CD4-positive, alpha-beta T cell treated with Interferon gamma for 1 hour (primary cell): ENCODE measurements at regions not wholly inside any gene's neighbourhood (a gene's known extent, or its start where the extent isn't known, plus 50 kb on each side); places are given as distances from the start of the nearest gene placed in this dataset.

ENCODE experiments used
- DNase-seq: peaks from one replicate; pipeline ENCODE4 v3.0.0-alpha.2; 2020

DNA sequence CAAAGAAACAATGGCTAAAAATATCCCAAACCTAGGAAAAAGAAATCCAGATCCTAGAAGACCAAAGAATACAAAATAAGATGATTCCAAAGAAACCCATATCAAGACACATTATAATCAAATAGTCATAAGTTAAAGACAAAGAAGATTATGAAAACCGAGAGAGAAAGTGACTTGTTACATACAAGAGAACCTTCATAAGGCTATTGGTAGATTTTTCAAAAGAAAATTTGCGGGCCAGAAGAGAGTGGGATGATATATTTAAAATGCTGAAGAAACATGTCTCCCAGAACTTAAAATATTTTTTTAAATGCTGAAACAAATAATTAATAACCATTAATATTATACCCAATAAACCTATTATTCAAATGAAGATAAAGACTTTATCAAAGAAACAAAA, 687.3 kb downstream of the TLE4 start:
- DNase-seq = no peak

DNA sequence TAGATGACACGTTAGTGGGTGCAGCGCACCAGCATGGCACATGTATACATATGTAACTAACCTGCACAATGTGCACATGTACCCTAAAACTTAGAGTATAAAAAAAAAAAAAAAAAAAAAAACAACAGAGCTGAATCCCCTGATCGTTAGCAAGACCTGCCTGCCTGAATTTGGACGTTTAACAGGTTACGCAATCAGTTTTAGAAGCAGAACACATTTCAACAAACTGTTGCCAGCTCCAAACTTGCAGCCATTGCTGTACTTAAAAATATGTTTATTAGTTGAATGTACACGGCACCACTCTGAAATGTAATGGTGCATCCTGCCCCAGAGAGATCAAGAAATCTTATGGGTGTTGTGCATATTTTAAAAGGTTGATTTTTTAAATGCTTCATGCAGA, 680.0 kb downstream of the TLE4 start:
- no peak for DNase-seq

DNA sequence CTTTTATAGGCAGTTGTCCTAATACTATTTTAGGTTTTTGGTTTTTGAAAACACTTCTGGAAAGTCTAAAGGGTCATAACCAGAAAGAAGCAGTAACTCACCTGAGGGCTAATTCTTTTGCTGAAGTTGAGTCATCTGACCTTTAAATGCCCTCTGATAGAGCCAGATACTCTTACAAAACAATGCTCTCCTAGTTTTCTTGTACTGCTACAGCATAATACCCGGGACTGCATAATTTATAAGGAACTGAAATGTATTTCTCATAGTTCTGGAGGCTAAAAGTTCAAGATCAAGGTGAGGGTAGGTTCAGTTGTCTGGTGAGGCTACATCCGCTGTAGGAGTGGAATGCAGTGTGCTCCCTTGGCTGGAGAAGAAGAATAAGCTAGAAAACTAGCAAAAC, 670.3 kb downstream of the TLE4 start:
- DNase-seq = no peak

DNA sequence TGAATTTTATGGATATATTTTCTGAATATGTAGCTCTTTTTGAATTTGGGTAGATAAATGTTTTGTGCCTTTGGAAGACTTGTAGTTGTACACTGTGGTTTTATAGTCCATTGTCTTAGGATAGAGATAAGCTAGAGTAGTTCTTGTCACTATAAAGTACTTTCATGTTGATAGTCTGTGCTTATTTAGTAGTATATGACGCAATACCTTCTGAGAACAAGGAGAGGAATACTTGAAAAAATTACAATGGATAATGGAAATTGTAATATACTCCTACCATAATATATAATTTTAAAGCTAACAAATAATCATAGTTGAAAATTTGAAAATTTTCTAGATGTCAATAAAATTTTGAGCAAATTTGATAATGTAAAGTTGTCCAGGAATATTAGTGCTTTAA, 664.0 kb downstream of the TLE4 start:
- no peak for DNase-seq

DNA sequence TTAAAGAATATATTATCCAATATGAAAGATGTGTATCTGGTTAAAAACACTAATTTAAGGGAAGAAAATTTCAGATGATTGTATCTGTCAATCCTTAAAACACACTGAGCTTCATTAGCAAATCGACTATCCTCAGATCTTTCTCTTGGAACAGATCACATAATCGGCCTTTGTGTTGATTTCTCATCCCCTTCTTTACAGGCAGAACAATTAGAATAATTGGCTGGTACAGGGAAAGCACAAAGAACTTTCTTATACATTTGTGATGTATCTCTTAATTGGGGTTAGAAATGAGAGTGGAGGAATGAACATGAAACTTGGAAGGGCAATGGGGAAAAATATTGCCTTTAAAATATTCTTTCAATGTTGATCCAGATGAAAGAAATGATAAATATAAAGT, 662.1 kb downstream of the TLE4 start:
- no peak for DNase-seq

DNA sequence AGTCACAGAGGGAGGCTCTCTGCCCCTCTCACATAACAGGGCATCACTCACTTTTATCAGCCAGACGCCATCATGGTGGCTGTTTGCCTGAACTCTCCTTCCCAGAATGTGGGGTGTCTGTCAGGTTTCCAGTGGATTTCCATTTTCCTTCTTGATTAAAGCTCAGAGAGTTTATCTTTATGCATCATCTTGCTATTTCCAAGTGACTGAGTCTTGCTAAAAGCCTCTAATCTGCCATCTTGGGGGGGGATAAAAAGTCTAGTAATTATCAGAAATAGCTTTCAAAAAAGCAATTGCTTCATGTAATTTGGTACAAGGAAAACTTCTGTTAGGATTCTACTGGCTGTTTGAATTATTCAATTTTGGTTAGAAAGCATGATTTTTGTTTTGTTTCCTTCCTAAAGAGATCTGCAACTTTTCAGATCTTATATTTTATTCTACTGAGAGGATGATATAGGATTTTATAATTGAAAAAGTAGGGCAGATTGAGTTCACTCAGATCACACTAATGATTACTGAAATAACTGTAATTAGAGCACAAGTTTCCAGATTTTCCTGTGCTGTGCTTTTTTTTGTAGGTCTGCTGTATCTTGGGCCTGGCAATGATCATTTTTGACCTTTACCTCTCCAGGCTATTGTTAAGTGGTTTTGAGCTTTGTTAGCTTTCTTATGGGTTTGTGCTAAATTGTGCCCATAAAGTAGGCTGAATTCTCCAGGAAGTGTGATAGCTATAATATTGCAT, 661.5 kb downstream of the TLE4 start:
- DNase-seq = no peak

DNA sequence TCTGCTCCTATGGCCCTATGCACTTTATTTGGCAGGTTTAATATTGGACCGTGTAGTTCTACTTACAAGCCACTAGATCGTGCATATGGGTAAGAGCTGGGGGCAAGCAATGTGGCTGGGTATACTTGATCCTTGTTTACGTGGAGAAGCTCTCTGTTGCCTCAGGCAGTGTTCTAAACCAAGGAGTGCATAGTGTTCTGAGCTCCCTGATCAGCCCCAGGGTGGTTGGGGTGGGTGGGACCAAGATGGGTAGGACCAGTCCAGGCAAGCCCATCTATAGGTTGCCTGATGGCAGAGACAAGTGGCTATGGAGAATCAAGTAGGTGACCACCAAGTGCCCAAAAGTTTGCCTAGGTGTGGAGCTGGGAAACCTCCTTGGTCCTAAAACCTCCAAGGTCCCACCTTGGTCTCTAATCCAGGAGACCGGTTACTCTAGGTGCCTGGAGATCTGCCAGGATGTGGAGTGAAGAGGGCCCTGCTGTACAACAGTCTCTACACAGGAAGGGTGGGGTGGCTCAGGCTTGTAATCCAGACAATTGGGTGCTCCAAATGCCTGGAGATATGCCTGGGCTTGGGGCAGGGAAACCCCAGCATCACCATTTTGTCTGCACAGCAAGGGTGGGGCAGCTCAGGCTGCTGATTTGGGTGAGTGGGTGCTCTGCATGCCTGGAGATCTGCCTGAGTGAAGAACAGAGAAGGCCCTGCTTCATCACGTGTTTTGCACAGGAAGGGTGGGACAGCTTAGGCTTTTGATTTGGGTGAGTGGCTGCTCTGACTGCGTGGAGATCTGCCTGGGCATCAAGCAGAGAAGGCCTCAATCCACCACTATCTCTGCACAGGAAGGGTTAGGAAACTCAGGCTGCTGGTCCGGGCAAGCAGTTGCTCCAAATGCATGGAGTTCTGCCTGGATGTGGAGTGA, 659.8 kb downstream of the TLE4 start:
- DNase-seq = peak; percentile 17

DNA sequence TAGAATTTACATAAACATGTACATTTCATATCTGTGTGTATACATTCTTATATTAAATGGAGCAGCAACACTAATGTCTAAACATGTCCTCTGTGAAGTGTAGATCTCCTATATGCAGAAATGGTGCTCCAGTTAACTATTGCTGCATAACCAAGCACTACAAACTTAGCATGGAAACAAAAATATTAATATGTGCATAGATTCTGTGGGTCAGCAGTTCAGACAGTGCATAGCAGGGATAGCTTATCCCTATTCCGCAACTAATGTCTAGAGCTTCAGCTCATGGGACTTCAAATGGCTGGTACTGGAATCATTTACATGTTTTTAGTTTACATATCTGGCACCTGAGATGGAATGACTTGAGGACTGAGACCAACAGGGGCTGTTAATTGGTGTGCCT, 652.1 kb downstream of the TLE4 start:
- no peak for DNase-seq

DNA sequence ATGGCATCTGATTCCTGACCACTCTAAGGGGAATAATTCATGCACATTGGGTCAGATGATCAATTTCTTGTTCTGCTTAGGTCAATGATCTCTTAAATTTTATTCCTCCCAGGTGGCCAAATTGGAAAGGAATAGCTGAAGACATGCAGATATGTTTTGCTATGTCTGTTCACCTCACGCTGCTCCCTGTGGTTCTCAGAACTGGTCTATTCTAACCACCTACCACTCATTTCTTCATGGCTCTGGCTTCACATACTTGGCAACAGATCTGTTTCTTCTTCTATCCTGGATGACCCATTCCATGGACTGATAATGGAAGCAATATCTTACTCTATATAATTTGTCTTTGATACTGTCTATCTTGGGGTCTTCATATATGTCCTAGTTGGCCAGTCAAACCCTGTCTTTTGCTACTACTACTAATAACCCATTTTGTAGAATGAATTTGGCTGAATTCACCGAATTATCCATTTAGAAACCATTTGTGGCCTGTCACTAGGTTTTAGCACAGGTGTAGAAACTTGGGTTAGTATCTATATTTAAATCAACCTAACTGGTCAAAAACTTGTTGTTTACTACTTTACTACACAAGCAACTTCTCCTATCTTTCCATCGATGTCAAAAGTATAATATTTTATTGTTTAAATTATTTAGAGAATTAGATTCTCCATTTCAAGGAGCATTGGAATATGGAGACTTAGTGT, 650.9 kb downstream of the TLE4 start:
- DNase-seq = no peak

DNA sequence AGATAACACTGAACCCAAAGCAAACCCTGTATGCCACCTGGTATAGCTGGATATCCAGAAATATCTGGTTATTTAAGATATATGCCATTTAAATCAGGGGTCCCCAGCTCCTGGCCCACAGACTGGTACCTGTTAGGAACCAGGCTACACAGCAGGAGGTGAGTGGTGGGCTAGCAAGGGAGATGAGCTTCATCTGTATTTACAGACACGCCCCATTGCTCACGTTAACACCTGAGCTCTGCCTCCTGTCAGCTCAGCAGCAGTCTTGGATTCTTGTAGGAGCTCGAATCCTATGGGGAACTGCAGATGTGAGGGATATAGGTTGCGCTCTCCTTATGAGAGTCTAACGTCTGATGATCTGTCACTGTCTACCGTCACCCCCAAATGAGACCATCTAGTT, 646.6 kb downstream of the TLE4 start:
- DNase-seq = no peak

DNA sequence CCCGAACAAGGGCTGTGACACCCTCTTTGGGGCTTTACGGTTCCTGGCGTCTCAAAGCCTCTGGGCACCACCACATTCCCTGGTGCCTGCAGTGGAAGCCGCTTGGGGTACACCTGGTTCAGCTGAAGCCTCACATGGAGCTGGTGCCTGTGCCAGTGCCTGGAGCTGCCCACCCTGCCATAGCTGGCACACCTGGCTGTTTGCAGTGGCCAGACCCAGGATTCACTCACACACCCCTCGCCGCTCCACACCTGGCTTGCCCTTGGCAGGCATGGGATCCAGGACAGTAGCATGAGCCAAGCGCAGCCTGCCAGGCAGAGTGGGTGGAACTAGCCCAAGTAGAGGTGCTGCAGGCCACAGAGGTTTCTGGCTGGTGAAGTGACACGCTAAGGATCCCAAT, 641.8 kb downstream of the TLE4 start:
- DNase-seq = no peak

DNA sequence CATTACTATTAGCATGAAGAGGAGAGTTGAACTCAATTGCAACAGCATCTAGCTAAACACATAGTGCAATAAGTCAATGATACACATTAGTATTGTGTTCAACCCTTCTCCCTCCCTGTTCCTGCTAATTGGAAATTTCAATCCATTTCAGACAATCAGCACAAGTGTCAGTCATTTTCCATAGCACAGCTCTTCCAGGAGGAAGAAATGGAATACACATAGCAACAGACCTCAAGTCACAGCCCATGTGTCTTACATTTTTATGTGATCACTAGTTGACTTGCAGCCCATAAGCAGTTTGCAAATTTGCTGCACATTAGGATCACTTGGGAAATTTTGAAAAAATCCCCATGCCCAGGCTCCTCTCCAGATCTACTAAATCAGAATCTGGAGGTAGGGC, 636.9 kb downstream of the TLE4 start:
- DNase-seq = no peak

DNA sequence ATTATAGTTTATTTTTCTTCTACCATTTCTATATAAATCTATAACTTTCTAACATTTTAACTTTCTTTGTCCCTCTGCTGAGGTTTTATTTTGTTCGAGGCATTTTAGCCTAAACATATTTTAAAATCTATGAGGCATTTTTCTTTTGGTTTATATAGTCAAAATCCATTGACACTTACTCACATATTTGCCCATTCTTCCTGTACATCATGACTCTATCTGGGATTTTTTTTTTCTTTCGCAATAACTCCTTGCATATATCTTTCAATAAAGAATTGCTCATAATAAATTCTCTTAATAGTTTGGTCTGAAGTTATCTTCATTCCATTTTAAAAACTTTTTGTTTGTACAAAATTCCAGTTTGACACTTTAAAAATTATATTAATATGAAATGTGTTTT, 632.3 kb downstream of the TLE4 start:
- no peak for DNase-seq

DNA sequence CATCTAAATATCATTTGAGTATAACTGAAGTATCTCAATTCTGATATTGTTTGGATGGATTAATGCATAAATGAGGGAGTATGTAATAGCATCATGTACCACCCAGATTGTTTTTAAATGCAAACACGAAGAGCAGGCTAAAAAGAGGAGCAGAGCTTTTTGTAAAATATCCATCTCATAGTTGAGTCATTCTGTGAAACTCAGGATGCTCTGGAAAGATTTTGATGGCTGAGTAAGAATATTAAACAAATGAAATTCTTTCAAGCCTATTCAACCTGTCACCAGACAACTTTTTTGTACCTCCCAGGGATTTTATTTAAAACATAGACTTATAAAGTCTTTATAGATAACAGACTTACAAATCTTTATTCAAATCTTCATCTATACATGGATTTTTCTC, 625.9 kb downstream of the TLE4 start:
- DNase-seq = no peak

DNA sequence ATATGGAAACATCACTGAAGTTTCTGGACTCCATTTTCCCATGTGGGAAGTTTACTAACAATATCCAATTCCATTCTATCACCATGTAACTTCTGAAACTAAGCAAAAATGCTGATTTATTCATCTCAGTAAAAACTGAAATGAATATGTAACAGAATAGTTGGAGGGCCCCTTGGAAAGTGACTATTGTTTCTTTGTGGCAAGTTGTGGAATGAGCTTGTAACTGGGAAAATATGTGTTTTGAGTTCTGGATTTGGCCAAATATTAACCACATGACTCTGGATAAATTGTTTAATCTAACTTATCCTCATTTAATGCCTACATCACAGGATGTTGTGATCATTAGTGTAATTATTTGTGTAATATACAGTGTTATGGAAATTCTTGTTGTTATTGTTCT, 619.3 kb downstream of the TLE4 start:
- no peak for DNase-seq

DNA sequence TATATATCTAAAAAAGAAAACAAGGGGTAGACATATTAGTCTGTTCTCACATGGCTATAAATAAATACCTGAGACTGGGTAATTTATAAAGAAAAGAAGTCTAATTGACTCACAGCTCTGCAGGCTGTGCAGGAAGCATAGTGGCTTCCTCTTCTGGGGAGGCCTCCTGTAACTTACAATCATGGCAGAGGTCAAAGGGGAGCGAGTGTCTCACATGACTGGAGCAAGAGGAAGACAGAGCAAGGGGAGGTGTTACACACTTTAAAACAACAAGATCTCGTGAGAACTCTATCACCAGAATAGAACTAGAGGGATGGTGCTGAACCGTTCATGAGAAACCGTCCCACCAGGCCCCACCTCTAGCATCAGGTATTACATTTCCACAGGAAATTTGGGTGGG, 616.8 kb downstream of the TLE4 start:
- no peak for DNase-seq

DNA sequence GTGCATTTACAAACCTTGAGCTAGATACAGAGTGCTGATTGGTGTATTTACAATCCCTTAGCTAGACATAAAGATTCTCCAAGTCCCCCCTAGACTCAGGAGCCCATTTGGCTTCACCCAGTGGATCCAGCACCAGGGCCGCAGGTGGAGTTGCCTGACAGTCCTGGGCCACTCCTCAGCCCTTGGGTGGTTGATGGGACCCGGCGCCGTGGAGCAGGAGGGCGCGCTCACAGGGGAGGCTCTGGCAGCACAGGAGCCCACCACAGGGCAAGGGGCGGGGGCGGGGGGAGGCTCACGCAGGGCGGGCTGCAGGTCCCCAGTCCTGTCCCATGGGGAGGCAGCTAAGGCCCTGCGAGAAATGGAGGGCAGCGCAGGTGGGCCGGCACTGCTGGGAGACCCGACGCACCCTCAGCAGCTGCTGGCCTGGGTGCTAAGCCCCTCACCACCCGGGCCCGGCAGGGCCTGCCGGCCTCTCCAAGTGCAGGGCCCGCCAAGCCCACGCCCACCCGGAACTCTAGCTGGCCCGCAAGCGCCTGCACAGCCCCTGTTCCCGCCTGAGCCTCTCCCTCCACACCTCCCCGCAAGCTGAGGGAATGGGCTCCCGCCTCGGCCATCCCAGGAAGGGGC, 613.5 kb downstream of the TLE4 start:
- DNase-seq = no peak

DNA sequence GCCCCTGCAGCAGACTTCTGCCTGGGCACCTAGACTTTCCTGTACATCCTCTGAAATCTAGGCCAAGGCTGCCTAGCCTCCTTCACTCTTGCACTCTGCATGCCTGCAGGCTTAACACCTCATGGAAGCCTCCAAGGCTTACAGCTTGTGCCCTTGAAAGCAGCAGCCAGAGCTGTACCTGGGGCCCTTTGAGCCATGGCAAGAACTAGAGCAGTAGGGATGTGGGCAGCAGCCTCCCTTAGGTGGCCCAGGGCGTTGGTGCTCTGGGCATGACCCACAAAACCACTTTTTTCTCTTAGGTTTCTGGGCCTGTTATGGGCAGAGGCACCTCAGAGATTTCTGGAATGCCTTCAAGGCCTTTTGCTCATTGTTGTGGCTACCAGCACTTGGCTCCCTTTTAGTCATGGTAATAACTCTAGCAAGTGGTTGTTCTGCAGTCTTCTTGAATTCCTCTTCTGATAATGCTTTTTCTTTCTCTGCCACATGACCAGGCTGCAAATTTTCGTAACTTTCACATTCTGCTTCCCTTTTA, 606.2 kb downstream of the TLE4 start:
- no peak for DNase-seq

DNA sequence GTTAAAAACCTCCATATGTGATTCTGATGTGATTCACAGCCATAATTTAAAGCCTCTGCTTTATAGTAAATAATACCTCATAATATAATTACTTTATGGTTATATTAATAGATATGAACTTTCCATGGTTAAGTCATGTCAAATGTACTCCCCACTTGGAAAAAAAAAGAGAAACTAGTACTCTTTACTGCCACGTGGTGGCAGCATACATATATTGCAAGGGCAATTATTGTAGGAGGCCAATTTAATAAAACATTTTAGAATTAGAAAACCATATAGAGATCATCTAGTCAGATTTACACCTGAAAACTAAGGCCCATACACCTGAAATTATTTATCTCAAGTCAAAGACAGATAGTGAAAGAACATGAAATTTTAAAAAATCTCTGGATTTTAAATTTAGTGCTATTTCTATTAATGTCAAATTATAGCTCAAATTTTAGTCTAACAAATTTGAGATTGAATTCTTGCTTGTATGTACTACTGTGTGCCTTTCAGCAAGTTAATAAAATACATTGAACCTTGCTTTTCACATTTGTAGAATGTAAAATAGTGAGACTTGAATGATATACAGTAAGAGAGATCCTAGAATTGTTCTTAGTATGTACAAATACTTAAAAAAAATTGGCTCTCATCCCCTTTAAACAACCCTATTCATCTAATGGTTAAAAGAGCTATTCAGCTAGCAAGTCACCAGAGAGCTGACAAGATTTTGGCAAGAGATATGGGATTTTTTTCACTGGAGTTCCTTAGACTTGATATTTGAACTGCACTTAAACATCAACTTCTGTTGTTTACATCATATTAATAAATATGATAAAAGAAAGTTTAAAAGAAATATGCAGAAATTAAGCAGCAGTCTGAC, 603.8 kb downstream of the TLE4 start:
- DNase-seq = no peak

DNA sequence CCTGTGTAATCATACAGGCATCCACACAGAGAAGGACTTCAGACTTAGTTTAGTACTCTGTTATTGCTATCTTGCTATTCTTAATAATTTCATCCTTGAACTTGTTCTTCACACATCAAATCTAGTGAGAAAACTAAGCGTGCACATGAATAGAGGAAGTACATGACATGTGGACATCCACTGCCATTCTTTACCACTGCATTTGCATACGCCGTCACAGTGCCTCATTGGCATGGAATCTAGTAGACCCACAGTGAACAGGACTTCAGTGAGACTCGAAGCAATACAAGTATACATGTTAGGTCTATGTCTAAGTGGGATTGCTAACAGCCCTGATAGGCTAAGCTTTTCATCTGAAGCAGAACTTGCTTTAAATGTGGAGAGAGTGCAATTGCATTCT, 592.1 kb downstream of the TLE4 start:
- peak; percentile 19 for DNase-seq

DNA sequence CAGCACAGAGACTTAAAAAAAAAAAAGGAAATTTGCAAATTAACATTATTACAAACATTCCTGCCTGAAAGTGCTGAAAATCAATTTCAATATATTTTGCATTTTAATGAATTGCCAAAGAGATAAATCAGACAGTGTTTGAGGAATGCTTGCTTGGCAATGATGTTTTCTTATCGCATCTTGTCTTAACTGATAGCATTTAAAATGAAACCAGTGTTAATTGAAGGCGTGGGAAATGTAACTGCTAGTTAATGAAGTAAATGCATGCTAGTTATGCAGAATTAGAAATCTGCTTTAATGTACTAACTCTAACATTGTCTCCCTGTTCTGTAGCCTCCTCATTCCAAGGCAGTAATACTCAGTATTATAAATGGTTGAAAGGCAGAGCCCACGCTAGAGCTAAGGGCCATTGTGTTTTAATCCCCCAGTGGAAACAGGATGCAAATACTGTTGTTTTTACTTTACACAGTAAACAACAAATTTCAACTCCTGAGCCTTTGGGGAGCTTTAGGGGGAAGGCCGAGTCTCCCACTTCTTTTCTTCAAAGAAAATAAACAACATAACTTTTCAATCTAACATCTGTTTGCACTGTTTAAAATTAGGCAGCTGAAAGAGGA, 586.9 kb downstream of the TLE4 start:
- DNase-seq = no peak

DNA sequence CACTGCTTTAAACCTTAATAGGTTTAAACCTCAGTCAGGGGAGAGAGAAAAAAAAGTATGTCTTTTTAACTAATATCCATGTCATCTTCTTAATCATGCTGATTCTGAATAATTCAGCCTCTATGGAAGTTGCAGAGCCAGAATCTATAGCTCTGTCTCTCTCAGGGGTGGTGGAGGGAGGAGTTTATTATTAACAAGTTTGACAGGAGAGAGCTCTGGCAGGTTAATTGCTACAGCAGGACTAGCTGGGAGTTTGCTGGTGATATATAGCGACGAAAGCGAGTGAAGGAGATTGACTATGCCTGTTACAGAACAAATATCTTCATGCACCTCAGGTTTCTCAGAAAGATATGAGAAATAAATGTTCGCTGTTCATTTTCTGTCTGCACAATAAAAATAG, 586.4 kb downstream of the TLE4 start:
- no peak for DNase-seq
